WERI-Rb-1 (cell line): ENCODE measurements at regions not wholly inside any gene's neighbourhood (a gene's known extent, or its start where the extent isn't known, plus 50 kb on each side); places are given as distances from the start of the nearest gene placed in this dataset.
"Not testable (repeated sequence)": the region's sequence is repeated elsewhere in the genome, so short reads cannot be mapped to it uniquely, and the experiment has no call there.

Experiments
- DNase-seq: peaks from one replicate; pipeline ENCODE4 v3.0.0-alpha.2; 2020
- H3K27ac ChIP-seq: fragments of 250-450 bp; sonication (Bioruptor Pico); 2 replicates; pipeline ENCODE4 v1.5.1; 2020; ENCODE audit warnings: mild to moderate bottlenecking, moderate library complexity
- H3K27me3 ChIP-seq: fragments of 250-450 bp; sonication (Bioruptor Pico); 2 replicates; pipeline ENCODE4 v1.5.1; 2021; ENCODE audit warnings: mild to moderate bottlenecking, low read depth, moderate library complexity; ENCODE audit not compliant: insufficient read depth, severe bottlenecking
- H3K36me3 ChIP-seq: fragments of 250-450 bp; sonication (Bioruptor Pico); 2 replicates; pipeline ENCODE4 v1.5.1; 2020; ENCODE audit warnings: mild to moderate bottlenecking, moderate library complexity
- H3K4me3 ChIP-seq: 2 replicates; pipeline ENCODE4 v1.5.1; 2011; ENCODE audit warnings: low read depth, mild to moderate bottlenecking, control low read depth, low read length
- H3K9me3 ChIP-seq: fragments of 250-450 bp; sonication (Bioruptor Pico); 2 replicates; pipeline ENCODE4 v1.5.1; 2021; ENCODE audit warnings: mild to moderate bottlenecking, moderate library complexity; ENCODE audit not compliant: severe bottlenecking
- TF ChIP-seq, protein P1 (sequence below): IDR thresholded peaks from 2 replicates; pipeline ENCODE4 v1.5.1; 2011; ENCODE audit warnings: low read depth, mild to moderate bottlenecking, control low read depth, inconsistent platforms, low read length

DNA sequence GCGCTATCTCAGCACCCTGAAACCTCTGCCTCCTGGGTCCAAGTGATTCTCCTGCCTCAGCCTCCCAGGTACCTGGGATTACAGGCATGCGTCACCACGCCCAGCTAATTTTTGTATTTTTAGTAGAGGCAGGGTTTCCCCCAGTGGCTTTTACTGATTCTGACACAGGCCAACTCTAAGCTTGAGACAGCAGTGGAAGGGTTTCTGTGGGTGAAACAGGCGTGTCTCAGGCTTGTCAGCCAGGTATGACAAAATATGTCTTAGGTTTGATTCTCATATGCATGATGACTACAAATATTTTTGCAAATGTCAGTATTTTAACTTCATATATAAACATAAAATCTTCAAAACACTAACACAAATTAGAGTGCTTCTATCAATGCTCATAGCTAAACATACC lies 952.8 kb upstream of the CDH18 start:
- not testable (repeated sequence) for H3K36me3 ChIP-seq, H3K27ac ChIP-seq, H3K9me3 ChIP-seq, H3K27me3 ChIP-seq, DNase-seq, H3K4me3 ChIP-seq

GRCh38 chr5:20890936-20891335 lies 902.9 kb upstream of the CDH18 start:
- not testable (repeated sequence) for DNase-seq, H3K36me3 ChIP-seq, H3K9me3 ChIP-seq

DNA sequence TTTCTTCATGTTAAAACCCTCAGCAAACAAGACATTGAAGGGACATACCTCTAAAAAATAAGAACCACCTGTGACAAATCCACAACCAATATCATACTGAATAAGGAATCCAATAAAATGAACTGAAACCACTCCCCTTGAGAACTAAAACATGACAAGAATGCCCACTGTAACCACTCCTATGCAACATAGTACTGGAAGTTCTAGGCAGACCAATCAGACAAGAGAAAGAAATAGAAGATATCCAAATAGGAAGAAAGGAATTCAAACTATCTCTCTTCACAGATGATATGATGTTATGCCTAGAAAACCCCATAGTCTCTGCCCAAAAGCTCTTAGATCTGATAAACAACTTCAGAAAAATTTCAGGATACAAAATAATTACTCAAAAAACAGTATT lies 887.7 kb upstream of the CDH18 start:
- H3K4me3 ChIP-seq, DNase-seq, H3K27me3 ChIP-seq, H3K36me3 ChIP-seq, H3K9me3 ChIP-seq, H3K27ac ChIP-seq: not testable (repeated sequence)

More at GRCh38 chr5:20890936-20891335, 902.9 kb upstream of the CDH18 start:
- H3K27me3 ChIP-seq, H3K4me3 ChIP-seq, H3K27ac ChIP-seq: not testable (repeated sequence)

DNA sequence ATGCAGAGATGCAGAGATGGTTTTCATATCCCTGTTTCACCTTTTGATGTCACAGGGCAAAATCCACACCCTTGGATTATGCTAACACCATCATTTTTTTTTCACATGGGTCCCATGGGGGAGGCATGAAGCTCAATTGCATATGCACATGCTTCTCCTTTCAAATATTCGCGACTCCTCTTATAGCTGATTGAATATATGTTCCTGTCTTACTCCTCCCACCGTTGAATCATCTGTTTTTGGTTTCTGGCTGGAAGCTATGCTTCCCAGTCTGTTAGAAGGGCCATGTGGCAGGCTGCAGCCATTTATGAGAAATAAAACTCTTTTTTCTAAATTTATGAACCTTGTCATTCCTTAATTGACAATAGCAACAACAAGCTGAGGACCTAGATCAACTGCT lies 877.9 kb upstream of the CDH18 start:
- H3K36me3 ChIP-seq, H3K27ac ChIP-seq, DNase-seq, H3K27me3 ChIP-seq, H3K9me3 ChIP-seq, H3K4me3 ChIP-seq: not testable (repeated sequence)

- Histone ChIP-seq H3K27ac (no peak overlapping the region), H3K4me3 (no peak overlapping the region), H3K27me3 (no peaks in the 10 kb centered on the region), H3K9me3 (no peaks in the 10 kb centered on the region), H3K36me3 (no peaks in the 10 kb centered on the region)
- TF ChIP-seq, protein P1, sequence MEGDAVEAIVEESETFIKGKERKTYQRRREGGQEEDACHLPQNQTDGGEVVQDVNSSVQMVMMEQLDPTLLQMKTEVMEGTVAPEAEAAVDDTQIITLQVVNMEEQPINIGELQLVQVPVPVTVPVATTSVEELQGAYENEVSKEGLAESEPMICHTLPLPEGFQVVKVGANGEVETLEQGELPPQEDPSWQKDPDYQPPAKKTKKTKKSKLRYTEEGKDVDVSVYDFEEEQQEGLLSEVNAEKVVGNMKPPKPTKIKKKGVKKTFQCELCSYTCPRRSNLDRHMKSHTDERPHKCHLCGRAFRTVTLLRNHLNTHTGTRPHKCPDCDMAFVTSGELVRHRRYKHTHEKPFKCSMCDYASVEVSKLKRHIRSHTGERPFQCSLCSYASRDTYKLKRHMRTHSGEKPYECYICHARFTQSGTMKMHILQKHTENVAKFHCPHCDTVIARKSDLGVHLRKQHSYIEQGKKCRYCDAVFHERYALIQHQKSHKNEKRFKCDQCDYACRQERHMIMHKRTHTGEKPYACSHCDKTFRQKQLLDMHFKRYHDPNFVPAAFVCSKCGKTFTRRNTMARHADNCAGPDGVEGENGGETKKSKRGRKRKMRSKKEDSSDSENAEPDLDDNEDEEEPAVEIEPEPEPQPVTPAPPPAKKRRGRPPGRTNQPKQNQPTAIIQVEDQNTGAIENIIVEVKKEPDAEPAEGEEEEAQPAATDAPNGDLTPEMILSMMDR, result 0 out of 2 replicates have a peak, but pooled peaks have one; percentile 8
- DNase-seq, result no peak
Measured at GRCh38 chr5:20833081-20833627, 845.2 kb upstream of the CDH18 start.

GRCh38 chr5:20832204-20833080 lies 844.4 kb upstream of the CDH18 start:
- no peak for DNase-seq
- TF ChIP-seq, protein P1, result no peak
- H3K4me3 ChIP-seq, result no peak overlapping the region
- H3K27ac ChIP-seq, result no peak overlapping the region
- H3K36me3 ChIP-seq, result no peaks in the 10 kb centered on the region
- H3K9me3 ChIP-seq, result no peaks in the 10 kb centered on the region
- no peaks in the 10 kb centered on the region for H3K27me3 ChIP-seq

DNA sequence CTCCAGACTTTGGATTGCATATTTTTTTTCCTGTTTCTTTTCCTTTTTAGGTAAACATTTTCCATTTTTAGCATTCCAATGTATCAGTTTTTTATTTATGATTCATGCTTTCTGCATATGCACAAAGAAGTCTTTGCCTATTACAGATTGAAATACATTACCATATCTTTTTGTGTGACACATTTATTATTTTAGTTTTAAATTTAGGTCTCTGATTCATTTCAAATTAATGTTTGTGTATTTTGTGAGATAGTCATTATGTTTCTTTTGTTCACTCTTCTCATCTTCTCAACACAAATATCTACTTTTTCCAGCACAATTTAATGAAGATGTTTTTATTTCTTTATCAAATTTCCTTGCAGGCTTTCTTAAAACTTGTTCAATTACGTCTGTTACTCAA lies 838.0 kb upstream of the CDH18 start:
- H3K9me3 ChIP-seq, H3K4me3 ChIP-seq, H3K27ac ChIP-seq, H3K27me3 ChIP-seq, DNase-seq, H3K36me3 ChIP-seq: not testable (repeated sequence)

DNA sequence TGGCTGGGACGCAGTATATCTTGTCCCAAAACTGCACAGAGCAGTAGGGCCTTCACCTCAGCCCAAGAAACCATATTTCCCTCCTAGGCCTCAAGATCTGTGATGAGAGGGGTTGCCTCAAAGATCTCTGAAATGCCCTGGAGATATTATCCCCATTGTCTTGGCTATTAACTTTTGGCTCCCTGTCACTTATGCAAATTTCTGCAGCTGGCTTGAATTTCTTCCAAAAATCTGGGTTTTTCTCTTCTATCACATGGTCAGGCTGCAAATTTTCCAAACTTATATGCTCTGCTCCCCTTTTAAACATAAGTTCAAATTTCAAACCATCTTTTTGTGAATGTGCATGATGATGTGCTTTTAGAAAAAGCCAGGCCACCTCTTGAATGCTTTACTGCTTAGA lies 809.2 kb upstream of the CDH18 start:
- not testable (repeated sequence) for DNase-seq, H3K4me3 ChIP-seq, H3K27me3 ChIP-seq, H3K36me3 ChIP-seq, H3K27ac ChIP-seq, H3K9me3 ChIP-seq

- DNase-seq, result not testable (repeated sequence)
Measured at GRCh38 chr5:20784755-20785154, 796.8 kb upstream of the CDH18 start.

GRCh38 chr5:20783484-20783883 lies 795.5 kb upstream of the CDH18 start:
- not testable (repeated sequence) for H3K9me3 ChIP-seq, DNase-seq

More at GRCh38 chr5:20784755-20785154, 796.8 kb upstream of the CDH18 start:
- not testable (repeated sequence) for H3K9me3 ChIP-seq, H3K36me3 ChIP-seq, H3K27ac ChIP-seq, H3K27me3 ChIP-seq, H3K4me3 ChIP-seq

DNA sequence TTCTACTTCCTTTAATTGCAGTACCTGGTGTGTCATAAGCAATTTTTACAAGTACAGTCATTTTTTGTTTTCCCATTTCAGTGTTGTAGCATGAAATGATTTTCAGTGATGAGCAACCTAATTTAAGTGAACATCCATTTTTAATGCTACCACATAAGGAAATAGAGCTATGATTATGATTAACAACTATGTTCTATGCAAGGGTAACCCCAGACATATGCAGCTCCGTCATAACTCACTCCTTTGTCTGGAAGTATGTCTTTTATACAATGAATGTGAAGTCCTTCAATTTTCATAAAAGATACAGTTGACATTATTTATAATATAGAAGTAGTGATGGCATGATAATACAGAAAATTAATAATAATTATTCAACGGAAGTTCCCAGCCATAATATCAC lies 783.3 kb upstream of the CDH18 start:
- H3K36me3 ChIP-seq, DNase-seq, H3K27ac ChIP-seq, H3K9me3 ChIP-seq, H3K4me3 ChIP-seq, H3K27me3 ChIP-seq: not testable (repeated sequence)

More at GRCh38 chr5:20783484-20783883, 795.5 kb upstream of the CDH18 start:
- not testable (repeated sequence) for H3K36me3 ChIP-seq, H3K27ac ChIP-seq, H3K4me3 ChIP-seq, H3K27me3 ChIP-seq

DNA sequence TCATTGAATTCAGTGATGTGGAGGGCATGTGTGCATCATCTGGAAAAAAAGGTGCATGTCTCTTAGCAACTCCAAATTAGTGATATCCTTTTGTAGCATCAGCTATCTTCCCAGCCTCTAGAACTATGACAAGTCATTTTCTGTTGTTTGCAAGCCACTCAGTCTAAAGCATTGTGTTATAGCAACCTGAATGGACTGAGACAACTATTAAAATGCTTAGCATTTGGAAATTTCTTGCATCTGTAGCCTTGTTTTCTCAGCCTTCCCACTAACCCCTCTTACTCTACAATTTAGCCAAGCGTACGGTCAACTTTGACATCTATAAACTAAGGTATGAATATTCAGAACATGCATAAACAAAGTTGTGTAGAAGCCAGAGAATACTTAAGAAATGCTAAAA lies 777.1 kb upstream of the CDH18 start:
- not testable (repeated sequence) for DNase-seq, H3K4me3 ChIP-seq, H3K27me3 ChIP-seq, H3K9me3 ChIP-seq, H3K27ac ChIP-seq, H3K36me3 ChIP-seq

DNA sequence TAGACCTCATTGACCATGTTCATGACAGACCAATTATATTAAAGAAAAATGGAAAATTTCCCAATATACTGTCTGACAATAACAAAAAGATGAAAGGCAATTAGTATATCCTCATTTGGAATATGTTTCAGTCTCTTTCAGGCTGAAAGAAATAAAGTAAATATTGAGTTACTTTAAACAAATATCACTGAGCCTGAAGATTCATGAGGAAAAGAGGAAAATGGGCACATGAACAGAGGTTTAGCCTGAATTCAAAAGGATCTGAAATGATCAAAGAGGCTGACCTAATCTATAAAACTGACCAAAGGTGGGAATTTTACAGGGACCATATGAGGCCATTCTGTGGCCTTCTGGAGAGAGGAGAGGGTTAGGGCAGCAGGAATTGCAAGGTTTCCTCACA lies 771.5 kb upstream of the CDH18 start:
- not testable (repeated sequence) for H3K4me3 ChIP-seq, H3K27me3 ChIP-seq, H3K27ac ChIP-seq, H3K36me3 ChIP-seq, H3K9me3 ChIP-seq, DNase-seq
